Mucosa of descending colon (tissue), 3 donors: ENCODE measurements at regions not wholly inside any gene's neighbourhood (a gene's known extent, or its start where the extent isn't known, plus 50 kb on each side); places are given as distances from the start of the nearest gene placed in this dataset.
"Not testable (repeated sequence)": the region's sequence is repeated elsewhere in the genome, so short reads cannot be mapped to it uniquely, and the experiment has no call there.

Experiments used
- ATAC-seq: fragments of 200-7000 bp; cut with Tn5 transposase; one replicate; pipeline ENCODE4 v1.9.1; 2020; ENCODE audit warnings: mild to moderate bottlenecking, moderate library complexity
- DNase-seq, 3 donors: peaks; one replicate each; pipeline ENCODE4 v3.0.0-alpha.2; 2020
- H3K36me3 ChIP-seq: fragments of 200-600 bp; one replicate; pipeline ENCODE4 v1.8.0; 2021; ENCODE audit warnings: low read depth, mild to moderate bottlenecking
- H3K4me1 ChIP-seq: fragments of 200-600 bp; one replicate; pipeline ENCODE4 v1.8.0; 2021; ENCODE audit warnings: low read depth, mild to moderate bottlenecking
- H3K4me3 ChIP-seq: fragments of 200-600 bp; one replicate; pipeline ENCODE4 v1.8.0; 2021; ENCODE audit warnings: mild to moderate bottlenecking
- H3K9me3 ChIP-seq: fragments of 200-600 bp; one replicate; pipeline ENCODE4 v1.8.0; 2021; ENCODE audit warnings: mild to moderate bottlenecking
- CTCF ChIP-seq: fragments of 200-600 bp; IDR thresholded peaks from one replicate; pipeline ENCODE4 v1.8.0; 2022; ENCODE audit warnings: antibody characterized with exemption, mild to moderate bottlenecking
- intact Hi-C, 2 donors: fragments of 100-400 bp; cut with DNase I in 1 of 2; cut with micrococcal nuclease in 1 of 2; formaldehyde crosslinking; loops; one replicate each; pipeline versions ENCODE4 v1.11.0 to v1.11.1; 2022; cut with DNase I, micrococcal nuclease
- donor health status: DM: no; HTN: no; CAD: no; lungs with moderate emphysema.
- donor health status: DM: no; HTN: no; CAD: no.
- donor health status: DM: no; HTN: yes; CAD: no.

- TF ChIP-seq CTCF: no peak
- no peak for ATAC-seq
- Histone ChIP-seq H3K4me3 (no peak overlapping the region), H3K9me3 (no peaks in the 10 kb centered on the region), H3K36me3 (no peaks in the 10 kb centered on the region), H3K4me1 (no peaks in the 10 kb centered on the region)
- no peak for DNase-seq
- intact Hi-C loops: no loop called here
Observed at GRCh38 chr9:24712206-24712605, 166.5 kb upstream of the IZUMO3 start.

DNA sequence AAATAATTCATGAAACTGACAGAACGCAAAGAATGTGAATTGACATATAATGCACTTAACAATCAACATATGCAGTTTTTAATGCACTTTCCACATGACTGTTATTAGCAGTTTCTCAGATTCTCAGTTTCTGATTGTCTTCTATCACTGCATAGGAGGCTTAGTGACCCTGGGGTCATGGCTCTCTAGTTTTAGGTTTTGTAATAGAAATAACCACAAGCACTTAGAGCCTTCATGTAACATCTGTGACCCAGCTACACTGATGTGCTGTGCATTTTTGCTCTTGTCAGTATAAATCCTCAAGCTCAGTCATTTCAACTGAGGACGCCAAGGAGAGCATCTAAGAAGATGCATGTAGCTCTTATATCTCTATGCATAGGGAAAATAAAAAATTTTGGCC lies 163.1 kb upstream of the IZUMO3 start:
- Histone ChIP-seq H3K36me3 (no peaks in the 10 kb centered on the region), H3K4me1 (no peaks in the 10 kb centered on the region), H3K9me3 (no peaks in the 10 kb centered on the region), H3K4me3 (no peak overlapping the region)
- TF ChIP-seq CTCF: no peak
- ATAC-seq: no peak
- intact Hi-C loops: no loop called here
- no peak for DNase-seq

DNA sequence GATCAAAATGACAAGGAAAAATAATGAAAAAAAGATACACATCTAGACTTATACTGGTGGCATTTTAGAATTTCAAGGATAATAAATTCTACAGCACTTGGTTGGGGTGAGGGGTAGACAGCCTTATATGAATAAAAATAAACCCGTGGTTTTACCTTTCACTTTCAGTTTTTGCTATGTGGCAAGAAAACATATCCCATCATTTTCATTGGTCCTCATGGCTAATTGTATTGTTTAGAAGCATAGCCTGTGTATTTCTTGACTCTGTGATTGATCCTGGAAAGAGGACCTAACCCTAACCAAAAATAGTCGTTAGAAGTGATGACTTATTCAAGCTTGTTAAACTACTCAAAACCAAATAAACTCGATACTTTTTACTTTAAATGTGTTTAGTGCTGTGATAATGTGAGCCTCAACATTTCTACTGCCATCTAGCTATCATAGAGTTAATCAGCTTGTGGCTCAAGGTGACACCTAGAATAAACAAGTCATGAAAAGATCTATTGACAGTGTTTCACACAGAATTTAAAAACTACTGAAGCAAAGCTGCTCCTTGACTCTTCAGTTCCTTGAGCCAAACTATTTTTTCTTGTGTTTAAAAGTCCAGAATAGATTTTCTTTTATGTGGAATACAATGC lies 153.3 kb upstream of the IZUMO3 start:
- no peak overlapping the region for H3K4me3 ChIP-seq
- H3K36me3 ChIP-seq: no peaks in the 10 kb centered on the region
- intact Hi-C loops: no loop called here
- H3K4me1 ChIP-seq: no peaks in the 10 kb centered on the region
- ATAC-seq (no peak), DNase-seq (no peak)
- no peak for TF ChIP-seq CTCF
- H3K9me3 ChIP-seq: no peaks in the 10 kb centered on the region

DNA sequence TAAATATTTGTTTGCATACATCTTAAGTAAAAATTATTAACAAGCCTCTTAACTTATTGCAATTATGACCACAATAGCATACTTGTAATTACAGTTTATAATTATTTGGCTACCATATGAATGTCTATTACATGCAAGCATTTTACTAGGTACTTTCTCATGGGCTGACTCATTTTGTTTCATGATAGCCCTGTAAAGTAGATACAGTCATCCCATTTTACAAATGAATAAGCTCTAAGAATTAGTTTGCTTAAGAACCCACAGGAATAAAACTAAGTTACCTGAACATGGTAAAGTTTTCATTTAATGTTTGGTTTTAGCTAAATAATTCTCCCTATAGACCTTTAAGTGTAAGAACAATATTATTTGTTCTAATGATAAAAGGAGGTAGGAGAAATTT lies 126.6 kb upstream of the IZUMO3 start:
- ATAC-seq: no peak
- intact Hi-C loops: no loop called here
- no peak for TF ChIP-seq CTCF

DNA sequence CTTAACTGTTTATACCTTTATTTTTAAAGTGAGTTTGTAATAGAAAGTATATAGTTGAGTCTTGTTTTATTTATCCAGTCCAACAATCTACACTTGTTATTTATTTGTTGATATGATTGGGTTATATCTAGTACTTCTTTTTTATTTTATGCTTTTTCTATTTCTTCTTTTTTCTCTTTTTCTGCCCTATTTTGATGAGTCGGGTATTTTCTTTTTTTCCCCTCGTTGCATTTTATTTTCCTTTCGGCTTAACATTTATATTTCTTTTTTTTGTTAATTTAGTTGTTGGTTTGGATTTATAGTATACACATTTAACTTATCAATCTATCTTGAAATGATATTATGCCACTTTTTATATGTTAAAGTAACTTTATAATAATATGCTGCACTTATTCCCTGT lies 111.7 kb upstream of the IZUMO3 start:
- no peak for TF ChIP-seq CTCF
- no peak for DNase-seq
- Histone ChIP-seq H3K9me3 (peaks cover 10% of the 10 kb centered on the region), H3K36me3 (no peaks in the 10 kb centered on the region), H3K4me3 (no peak overlapping the region), H3K4me1 (no peaks in the 10 kb centered on the region)
- no peak for ATAC-seq
- intact Hi-C loops: no loop called here

More for the DNA sequence above, 126.6 kb upstream of the IZUMO3 start:
- H3K36me3 ChIP-seq: no peaks in the 10 kb centered on the region
- no peak overlapping the region for H3K4me3 ChIP-seq
- H3K9me3 ChIP-seq: no peaks in the 10 kb centered on the region
- DNase-seq: no peak
- no peaks in the 10 kb centered on the region for H3K4me1 ChIP-seq

DNA sequence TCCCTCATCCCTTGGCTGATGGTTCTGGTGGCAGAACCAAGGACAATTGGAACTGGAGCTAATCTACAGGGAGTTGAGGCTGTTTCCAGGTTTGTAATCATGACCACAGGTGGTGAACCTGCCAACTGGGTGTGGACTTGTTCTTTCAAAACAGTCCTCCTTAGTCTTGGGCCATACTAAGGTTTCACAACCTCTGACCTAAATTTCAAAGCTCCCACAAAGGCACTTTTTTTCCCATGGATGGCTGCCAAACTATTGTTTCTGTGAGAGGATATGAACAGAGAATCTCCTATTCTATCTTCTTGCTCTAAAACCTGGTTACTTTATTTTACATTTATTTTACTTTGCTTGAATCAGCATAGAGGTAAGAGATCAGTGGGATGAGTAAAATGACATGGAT lies 106.5 kb upstream of the IZUMO3 start:
- no peaks in the 10 kb centered on the region for H3K4me1 ChIP-seq
- intact Hi-C loops: no loop called here
- H3K4me3 ChIP-seq: no peak overlapping the region
- H3K36me3 ChIP-seq: no peaks in the 10 kb centered on the region
- peaks cover 24% of the 10 kb centered on the region for H3K9me3 ChIP-seq
- TF ChIP-seq CTCF: no peak
- DNase-seq: no peak
- ATAC-seq: no peak

- intact Hi-C loops, H3K36me3 ChIP-seq, H3K4me3 ChIP-seq, ATAC-seq, DNase-seq, H3K9me3 ChIP-seq, H3K4me1 ChIP-seq: not testable (repeated sequence)
Observed at GRCh38 chr9:24628809-24629208, 83.1 kb upstream of the IZUMO3 start.
